Activated naive CD4-positive, alpha-beta T cell (primary cell): ENCODE measurements at regions not wholly inside any gene's neighbourhood (a gene's known extent, or its start where the extent isn't known, plus 50 kb on each side); places are given as distances from the start of the nearest gene placed in this dataset.
"Not testable (repeated sequence)": the region's sequence is repeated elsewhere in the genome, so short reads cannot be mapped to it uniquely, and the experiment has no call there.

Source experiments
- DNase-seq, 4 experiments: peaks; one replicate each; lab custom pipeline; 2025; lab: John Stamatoyannopoulos, UW

DNA sequence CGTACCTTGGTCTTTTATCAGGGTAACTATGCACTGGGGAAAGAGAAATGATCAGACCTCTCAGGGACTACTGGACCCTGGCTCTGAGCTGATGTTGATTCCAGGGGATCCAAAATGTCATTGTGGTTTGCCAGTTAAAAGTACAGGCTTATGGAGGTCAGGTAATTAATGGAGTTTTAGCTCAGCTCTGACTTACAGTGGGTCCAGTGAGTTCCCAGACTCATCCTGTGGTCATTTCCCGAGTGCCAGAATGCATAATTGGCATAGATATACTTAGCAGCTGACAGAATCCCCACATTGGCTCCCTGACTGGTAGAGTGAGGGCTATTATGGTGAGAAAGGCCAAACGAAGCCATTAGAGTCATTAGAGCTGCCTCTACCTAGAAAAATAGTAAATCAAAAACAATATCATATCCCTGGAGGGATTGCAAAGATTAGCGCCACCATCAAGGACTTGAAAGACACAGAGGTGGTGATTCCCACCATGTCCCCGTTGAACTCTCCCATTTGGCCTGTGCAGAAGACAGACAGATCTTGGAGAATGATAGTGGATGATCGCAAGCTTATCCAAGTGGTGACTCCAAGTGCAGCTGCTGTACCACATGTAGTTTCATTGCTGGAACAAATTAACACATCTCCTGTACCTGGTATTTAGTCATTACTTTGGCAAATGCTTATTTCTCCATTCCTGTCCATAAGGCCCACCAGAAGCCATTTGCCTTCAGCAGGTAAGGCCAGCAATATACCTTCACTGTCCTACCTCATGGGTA is 152.4 kb downstream of the THBS2 start:
- DNase-seq = no peak

- DNase-seq = no peak
These were observed 154.0 kb downstream of the THBS2 start for GRCh38 chr6:169099411-169100202.

GRCh38 chr6:169098651-169099050 is 155.0 kb downstream of the THBS2 start:
- DNase-seq = not testable (repeated sequence)

DNA sequence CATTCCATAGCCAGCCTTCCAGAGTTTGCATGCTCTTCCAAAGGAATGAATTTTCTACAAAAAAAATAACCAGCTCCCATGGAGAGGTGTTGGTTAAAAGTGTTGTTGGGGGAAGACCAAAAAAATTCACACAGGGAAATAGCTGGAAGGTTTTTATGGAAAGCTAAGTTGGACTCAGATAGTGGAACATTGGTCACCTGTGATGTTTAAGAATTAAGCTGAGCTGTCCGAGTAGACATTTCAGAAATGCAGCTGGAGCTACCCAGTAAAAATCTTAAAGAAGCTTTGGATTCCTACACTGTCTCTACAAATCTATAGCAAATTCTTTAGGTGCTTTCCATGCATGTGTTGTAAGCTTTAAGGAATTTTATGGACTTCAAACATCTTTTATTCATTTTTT is 155.5 kb downstream of the THBS2 start:
- DNase-seq = no peak

DNA sequence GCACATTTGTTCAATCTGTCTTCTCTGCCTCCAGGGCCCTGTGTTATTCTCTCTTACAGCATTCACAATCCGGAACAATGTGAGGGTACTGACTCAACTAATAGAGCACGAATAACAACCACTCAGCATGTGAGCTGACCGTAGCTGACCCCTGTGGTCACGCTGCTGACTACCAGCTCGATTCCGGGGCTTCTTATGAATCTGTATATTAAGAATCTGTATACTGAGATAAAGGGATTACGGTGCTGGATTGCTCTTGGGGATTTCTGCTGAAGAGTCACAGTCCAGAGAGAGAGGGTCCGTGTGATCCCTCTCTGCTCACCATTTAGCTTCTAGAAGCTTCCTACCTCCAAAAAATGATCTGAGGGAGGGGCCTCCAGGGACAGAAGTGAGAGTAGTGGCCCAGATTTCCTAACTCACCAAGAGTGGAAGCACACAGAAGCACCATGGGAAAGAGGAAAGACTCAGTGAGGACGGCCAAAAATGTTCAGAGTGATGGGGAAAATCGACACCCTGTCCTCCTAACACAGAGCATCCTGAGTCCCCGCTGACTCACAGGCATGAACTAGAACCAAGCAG is 156.2 kb downstream of the THBS2 start:
- no peak for DNase-seq

DNA sequence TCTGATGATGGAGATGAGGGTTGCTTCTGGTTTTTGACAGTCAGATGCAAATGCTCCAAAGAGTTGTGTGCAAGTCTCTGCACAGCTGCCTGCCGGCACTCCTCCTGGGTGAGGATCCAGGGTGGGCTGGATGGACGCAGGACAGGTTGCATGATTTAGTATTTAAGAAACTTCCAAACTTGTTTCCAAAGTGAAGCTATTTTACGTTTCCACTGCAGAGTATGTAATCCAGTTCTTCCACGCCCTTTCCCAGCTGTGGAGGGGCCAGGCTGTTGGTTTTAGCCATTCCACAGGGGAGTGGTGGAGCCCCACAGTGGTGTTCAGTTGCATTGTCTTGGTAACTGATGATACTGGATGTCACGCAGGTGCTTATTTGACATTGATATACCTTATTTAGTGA is 157.3 kb downstream of the THBS2 start:
- DNase-seq = no peak

- DNase-seq = no peak
These were observed 158.5 kb downstream of the THBS2 start for GRCh38 chr6:169095153-169095552.

- no peak for DNase-seq
These were observed 159.1 kb downstream of the THBS2 start for GRCh38 chr6:169094552-169094950.

DNA sequence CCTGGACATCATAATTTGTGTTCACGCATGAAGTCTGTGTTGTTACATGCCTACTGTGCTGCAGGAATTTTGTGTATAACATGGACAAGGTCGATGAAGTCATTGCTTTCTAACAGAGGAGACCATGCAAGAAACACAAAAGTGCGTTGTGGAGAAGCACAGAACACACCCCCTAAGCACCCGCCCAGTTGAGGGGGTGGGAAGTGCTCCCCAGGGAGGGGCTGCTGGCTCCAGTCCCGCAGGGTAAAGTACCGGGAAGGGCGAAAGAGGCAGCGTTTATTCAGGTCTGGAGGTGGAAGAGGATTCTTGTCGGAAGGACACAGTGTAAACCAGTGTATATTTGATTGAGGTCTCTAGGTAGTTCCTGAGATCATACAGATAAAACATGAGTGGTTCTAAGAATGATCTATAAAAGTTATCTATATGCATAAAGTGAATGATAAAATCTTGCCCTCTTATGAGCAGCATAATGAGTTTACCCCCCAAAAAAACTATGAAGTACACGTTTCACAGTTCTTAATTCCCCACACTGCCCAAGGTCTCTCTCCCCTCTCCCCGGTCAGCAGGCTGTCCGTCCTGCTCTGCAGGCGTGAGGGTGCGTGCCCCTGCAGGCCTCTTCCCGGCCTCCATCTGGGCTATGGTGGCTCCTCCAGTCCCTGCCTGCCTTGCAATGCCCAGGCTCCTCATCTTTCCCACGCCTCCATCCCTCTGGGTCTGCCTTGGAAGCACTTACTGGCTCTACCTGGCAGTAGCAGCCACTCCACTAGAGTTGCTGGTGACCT is 159.7 kb downstream of the THBS2 start:
- no peak for DNase-seq

GRCh38 chr6:169093066-169093723 is 160.5 kb downstream of the THBS2 start:
- no peak for DNase-seq

DNA sequence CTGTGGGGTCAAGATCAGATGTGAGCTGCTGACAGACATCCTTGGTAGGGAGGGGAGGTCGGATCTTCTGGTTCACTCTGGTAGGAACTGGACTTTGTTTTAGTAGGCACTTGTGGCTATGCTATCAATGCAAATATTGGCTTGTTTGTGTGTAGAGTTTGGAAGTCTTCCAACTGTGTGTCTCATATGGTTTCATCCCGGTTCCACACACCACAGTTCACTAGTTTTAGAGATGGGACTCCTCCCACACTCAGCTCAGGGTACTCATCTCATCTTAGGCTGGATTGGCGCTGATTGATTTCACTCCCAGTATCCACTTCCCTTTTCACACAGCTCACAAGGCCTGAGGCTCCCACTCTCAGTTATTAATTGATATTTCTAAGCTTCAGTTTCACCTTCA is 161.3 kb downstream of the THBS2 start:
- no peak for DNase-seq

DNA sequence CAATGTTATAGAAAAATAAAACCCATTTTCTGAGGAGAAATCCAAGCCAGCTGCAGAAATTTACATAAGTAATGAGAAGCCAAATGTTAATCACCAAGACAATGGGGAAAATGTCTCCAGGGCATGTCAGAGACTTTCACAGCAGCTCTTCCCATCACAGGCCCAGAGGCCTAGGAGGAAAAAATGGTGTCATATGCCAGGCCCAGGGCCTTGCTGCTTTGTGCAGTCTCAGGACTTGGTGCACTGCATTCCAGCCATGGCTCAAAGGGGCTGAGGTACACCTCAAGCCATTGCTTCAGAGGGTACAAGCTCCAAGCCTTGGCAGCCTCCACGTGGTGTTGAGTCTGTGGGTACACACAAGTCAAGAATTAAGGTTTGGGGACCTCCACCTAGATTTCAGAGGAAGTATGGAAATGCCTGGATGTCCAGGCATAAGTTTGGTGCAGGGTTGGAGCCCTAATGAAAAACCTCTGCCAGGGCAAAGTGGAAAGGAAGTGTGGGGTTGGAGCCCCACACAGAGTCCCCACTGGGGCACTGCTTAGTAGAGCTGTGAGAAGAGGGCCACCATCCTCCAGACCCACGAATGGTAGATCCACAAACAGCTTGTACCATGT is 163.0 kb downstream of the THBS2 start:
- not testable (repeated sequence) for DNase-seq

DNA sequence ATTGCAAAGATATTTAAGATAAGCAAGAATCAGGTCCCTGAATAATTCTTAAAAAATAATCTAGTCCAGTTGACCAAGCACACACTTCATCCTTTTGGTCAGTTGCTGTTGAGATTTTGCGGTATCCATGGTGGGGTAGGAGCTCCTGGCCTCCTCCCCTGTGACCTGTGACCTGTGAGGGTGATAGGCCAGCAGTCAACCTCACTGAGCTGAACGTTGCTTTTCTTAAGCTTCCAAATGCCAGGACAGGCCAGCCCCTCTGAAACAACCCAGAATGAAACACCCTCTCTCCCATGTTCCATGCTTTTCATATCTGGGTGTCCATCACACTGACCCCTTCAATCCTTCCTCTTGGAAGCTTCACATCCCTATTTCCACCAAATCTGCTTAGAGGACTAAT is 164.9 kb downstream of the THBS2 start:
- DNase-seq = no peak

DNA sequence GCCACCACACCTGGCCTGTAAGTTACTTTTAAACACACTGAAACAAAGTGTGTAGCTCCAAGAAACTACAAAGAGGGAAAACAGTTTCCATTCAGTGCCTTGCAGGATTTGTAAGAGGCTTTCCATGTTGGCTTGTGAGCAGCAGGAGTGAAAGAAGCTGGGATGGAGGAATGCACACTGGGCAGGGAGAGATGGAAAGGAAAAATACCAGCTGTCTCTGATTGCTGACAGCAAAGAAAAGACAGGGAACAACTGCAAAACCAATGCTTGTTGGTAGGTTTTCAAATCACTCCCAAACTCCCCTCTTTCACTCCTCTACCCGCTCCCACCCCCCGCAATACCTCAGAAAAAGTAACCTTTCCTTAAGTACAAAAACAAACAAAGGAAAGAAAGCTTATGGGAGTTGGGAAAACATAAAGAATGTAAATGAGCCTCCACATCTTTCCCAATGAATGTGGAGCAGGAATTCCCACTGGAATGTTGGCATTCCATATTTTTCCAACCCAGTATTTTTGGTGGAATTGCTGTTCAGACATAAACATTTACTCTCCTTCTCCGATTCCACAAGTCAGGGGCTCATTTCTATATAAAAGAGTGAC is 166.1 kb downstream of the THBS2 start:
- DNase-seq = no peak

GRCh38 chr6:169086616-169087015 is 167.0 kb downstream of the THBS2 start:
- DNase-seq = not testable (repeated sequence)

- DNase-seq = no peak
These were observed 167.6 kb downstream of the THBS2 start for GRCh38 chr6:169086020-169086419.

GRCh38 chr6:169085466-169085865 is 168.2 kb downstream of the THBS2 start:
- DNase-seq = no peak

DNA sequence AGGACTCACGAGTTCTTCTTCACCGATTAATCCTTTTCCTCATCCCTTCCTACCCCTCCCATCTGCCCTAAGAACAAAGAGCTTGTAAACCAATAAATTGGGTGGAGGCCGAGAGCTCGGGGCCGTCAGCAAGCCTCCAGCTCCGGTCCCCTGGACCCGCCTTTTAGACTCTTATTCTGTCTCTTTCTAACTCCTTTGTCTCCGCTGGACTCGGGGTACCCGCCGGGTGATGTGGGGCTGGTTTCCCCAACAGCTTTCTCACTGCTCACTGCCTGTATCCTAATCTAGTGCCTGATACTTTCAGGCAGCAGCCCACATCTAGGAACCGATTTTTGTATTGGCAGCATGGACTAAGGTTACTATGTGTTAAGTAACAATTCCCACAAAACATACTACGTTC is 169.1 kb downstream of the THBS2 start:
- DNase-seq = not testable (repeated sequence)

GRCh38 chr6:169084067-169084466 is 169.6 kb downstream of the THBS2 start:
- DNase-seq = no peak

GRCh38 chr6:169083508-169083874 is 170.2 kb downstream of the THBS2 start:
- DNase-seq = no peak
